ENCODE measurements at regions not wholly inside any gene's neighbourhood (a gene's known extent, or its start where the extent isn't known, plus 50 kb on each side); places are given as distances from the start of the nearest gene placed in this dataset.
A peak's percentile ranks its signal among the peaks of the same experiment; 100 is the strongest.
"Not testable (repeated sequence)": the region's sequence is repeated elsewhere in the genome, so short reads cannot be mapped to it uniquely, and the experiment has no call there.

DNA sequence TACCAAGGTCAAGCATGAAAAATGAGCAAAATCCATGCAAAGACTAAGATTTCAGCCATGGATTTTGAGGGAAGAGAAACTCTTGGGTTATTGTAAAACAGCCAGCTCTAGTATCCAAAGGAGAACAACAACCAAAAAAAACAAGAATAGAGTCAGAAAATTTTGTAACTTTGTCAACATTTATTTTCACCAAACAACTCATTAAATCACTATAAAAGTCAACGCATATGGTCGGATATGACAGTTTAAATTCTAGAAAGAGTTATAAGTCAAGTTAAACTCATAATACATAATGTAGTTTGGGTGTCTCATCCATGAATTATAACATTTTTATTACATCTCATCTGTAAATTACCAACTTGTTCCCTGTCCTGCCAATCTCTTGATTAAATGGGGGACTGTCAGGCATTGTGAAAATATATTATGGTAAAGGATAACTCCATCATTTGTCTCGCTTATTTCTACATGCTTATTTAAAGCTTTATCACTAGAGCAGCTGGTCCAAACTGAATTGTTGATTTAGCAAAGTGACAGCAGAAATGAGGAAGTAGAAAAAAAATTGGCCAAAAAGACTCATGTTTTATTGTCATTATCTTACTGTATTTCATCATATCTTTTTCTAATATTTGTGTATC lies 224.8 kb upstream of the NOCT start:
- peak; percentile 59 for DNase-seq

GRCh38 chr4:138789796-138790195 lies 225.8 kb upstream of the NOCT start:
- DNase-seq, result no peak

- no peak for DNase-seq
Measured at GRCh38 chr4:138788857-138789256, 226.7 kb upstream of the NOCT start.

DNA sequence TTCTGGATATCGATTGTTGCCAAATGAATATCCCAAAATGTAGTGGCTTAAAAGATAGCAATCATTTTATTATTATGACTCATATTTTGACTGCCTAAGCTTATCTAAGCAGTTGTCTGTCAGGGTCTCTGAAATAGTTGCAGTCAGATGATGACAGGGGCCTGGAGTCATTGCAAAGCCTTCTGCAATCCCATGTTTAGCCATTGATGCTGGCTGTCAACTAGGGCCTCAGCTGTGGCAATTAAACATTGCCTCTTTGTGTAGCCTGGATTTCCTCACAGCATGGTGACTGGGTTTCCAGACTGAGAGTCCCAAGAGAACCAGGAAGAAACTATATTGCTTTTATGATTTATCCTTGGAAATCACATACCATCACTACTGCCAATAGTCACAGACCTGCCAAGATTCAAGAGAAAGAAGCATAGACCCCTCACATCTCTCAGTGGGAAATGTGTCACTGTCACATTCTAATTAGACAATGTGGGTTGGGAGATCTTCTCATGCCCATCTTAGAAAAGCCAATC lies 227.3 kb upstream of the NOCT start:
- no peak for DNase-seq

DNA sequence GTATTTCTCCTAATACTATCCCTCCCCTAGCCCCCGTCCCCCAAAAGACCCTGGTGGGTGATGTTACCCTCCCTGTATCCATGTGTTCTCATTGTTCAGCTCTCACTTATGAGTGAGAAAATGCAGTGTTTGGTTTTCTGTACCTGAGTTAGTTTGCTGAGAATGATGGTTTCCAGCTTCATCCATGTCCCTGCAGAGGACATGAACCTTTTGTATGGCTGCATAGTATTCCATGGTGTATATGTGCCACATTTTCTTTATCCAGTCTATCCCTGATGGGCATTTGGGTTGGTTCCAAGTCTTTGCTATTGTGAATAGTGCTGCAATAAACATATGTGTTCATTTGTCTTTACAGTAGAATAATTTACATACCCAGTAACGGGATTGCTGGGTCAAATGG lies 235.8 kb upstream of the NOCT start:
- DNase-seq, result not testable (repeated sequence)

- peak; percentile 79 for DNase-seq
Measured at GRCh38 chr4:138775890-138776289, 239.7 kb upstream of the NOCT start.

DNA sequence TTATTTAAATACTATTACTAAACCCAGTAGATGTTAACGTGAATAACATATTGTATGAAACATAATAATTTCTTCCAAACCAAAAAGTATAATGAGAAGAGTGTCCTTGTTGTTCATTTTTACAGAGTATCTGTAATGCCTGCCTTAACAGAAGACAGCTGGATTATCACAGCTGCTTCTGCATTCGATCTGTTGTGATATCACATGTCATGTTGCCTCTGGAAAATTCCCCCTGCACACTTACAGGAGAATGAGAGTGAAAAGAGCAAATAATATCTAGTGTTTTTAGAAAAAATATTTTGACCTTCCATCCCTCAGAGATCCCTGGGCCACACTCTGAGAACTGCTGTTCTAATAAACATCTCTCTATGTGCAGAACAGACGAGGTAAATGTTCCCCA lies 240.1 kb upstream of the NOCT start:
- no peak for DNase-seq

DNA sequence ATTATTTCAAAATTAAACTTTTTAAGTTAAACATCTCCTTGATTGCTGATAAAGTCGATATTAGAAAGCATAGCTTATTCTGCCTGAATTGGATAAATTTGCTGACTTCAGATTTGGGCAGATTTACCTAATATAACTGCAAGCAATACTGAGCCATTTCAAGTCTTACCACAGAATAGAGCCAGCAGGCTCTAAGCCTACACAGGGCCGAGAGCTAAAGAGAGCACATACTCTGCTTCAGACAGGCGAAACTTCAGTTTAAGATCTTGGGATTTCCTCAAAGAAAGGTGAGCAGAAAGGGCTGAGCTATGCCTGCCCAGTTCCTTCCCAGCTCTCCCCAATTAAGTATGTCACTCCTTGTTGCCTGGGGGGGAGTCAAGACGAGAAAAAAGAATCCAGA lies 240.6 kb upstream of the NOCT start:
- DNase-seq, result no peak

DNA sequence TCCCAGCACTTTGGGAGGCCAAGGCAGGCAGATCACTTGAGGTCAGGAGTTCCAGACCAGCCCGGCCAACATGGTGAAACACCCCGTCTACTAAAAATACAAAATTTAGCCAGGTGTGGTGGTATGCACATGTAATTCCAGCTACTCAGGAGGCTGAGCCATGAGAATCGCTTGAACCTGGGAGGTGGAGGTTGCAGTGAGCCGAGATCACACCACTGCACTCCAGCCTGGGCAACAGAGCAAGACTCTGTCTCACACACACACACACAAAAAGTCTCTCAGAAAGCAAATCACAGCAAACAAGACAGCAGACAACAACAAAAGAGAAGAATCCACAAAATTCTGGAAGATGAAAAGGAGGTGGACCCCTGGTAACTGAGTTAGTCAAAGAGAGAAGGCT lies 241.5 kb upstream of the NOCT start:
- not testable (repeated sequence) for DNase-seq

DNA sequence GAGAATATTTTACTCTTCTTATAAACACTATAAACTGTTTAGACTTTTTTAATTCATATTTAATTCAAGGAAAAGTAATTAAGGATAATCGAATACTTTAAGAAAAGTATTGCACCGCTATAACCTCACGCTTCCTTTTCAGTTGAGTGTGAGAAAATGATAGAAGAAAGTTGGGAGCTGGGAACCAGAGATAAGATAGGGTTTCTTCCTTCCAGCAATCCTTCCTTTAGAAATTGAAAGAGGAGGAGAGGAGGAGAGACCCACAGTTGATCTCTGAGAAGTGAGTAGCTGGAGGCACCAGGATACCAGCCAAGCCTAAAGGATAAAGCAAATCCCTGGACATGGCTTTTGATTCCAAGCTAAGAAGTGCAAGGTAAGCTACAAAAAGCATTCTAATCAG lies 242.3 kb upstream of the NOCT start:
- no peak for DNase-seq

- DNase-seq, result peak; percentile 29
Measured at GRCh38 chr4:138772366-138772765, 243.2 kb upstream of the NOCT start.

- peak; percentile 28 for DNase-seq
Measured at GRCh38 chr4:138770818-138771217, 244.8 kb upstream of the NOCT start.

DNA sequence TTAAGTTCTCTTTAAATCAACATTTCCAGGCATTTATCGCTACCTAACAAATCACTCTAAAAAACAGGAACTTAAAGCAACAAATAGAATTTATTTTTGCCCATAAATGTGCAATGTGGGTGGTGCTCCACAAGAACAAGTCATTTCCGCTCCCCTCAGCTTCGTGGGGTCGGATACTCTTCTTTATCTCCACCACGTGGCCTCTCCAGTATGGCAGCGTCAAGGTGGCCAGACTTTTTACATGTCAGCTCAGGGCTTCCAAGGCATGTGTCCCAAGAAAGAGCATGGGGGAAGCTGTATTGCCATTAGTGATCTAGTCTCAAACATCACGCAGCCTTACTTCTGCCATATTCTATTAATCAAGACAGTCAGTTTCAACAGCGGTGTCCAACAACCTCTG lies 249.2 kb upstream of the NOCT start:
- DNase-seq, result no peak

- no peak for DNase-seq
Measured at GRCh38 chr4:138765442-138765841, 250.1 kb upstream of the NOCT start.

- peak; percentile 96 for DNase-seq
Measured at GRCh38 chr4:138761638-138762220, 253.9 kb upstream of the NOCT start.

- DNase-seq, result no peak
Measured at GRCh38 chr4:138759554-138759902, 256.1 kb upstream of the NOCT start.

- DNase-seq, result no peak
Measured at GRCh38 chr4:138758876-138759553, 256.6 kb upstream of the NOCT start.

GRCh38 chr4:138758196-138758595 lies 257.4 kb upstream of the NOCT start:
- no peak for DNase-seq

- DNase-seq, result no peak
Measured at GRCh38 chr4:138757432-138757831, 258.1 kb upstream of the NOCT start.

DNA sequence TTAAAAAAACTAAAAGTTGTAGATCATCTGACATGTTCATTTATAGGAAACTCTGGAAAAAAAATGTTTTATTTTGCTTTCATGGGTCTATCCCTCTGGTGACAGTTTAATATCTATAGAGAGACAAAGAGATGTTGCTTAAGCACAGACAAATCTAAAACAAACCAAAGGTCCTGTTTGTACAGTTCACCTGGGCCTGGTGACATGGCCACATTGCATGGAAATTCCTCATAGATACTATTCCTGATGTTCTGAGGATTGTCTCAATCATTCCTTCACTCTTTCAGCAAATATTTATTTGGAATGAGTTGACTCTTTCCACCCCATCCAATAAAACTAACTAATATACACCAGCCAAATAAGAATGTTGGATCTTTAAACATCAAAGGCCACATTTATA lies 259.1 kb upstream of the NOCT start:
- DNase-seq, result no peak

DNA sequence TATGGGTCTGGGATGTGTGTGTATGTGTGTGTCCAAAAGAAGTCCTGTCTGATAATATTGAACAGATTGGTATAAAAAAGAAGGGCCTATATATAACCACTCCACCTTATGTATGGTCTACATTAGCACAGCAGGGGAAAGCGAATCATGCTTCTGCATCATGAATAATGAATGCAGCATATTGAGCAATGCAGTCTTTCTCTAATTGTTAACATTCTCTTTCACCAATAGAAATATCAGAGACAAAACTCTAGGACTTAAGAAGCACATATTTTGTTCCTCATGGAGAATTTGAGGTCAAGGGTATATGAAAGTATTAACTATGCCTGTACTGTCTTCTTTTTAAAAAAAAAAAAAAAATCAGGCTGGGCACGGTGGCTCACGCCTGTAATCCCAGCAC lies 264.3 kb upstream of the NOCT start:
- no peak for DNase-seq

GRCh38 chr4:138749303-138749702 lies 266.3 kb upstream of the NOCT start:
- DNase-seq, result no peak

- DNase-seq, result no peak
Measured at GRCh38 chr4:138741766-138742377, 273.7 kb upstream of the NOCT start.

Measured in MV-4-11 (cell line).